ENCODE measurements at regions not wholly inside any gene's neighbourhood (a gene's known extent, or its start where the extent isn't known, plus 50 kb on each side); places are given as distances from the start of the nearest gene placed in this dataset.

GRCh38 chr10:27392606-27393005, 111.5 kb upstream of the RAB18 start:
- no peak overlapping the region for H3K4me2 ChIP-seq (ENCODE audit: low read length, poor library complexity, severe bottlenecking)
- H2AK5ac ChIP-seq (ENCODE audit: low read length, severe bottlenecking) = no peak overlapping the region
- no CpG with 5 or more reads among the region's 2 CpGs for WGBS
- no peaks in the 10 kb centered on the region for H3K79me1 ChIP-seq (replicated peaks; ENCODE audit: low read length, poor library complexity, severe bottlenecking)
- no peak overlapping the region for H3K18ac ChIP-seq (ENCODE audit: low read depth in 1 of 2, low read length in 2 of 2)
- no peak overlapping the region for H2BK120ac ChIP-seq (ENCODE audit: low read depth, low read length)
- H4K91ac ChIP-seq (ENCODE audit: low read length) = no peak overlapping the region
- no peak overlapping the region for H2AFZ ChIP-seq (ENCODE audit: low read depth, low read length)
- H3K36me3 ChIP-seq (ENCODE audit: control insufficient read depth in 1 of 2, insufficient read depth in 2 of 2, low read depth in 1 of 2, low read length in 2 of 2) = no peaks in the 10 kb centered on the region
- H2BK12ac ChIP-seq (ENCODE audit: low read length in 2 of 2) = no peak overlapping the region
- H3K9ac ChIP-seq (ENCODE audit: low read length) = no peak overlapping the region
- no peaks in the 10 kb centered on the region for H3K9me3 ChIP-seq (ENCODE audit: control insufficient read depth, low read length)
- H3K4me3 ChIP-seq (ENCODE audit: insufficient read depth in 1 of 2, low read depth in 1 of 2, low read length in 2 of 2) = no peak overlapping the region
- no peak overlapping the region for H4K8ac ChIP-seq (ENCODE audit: low read length)
- H3K23ac ChIP-seq (ENCODE audit: low read length in 2 of 2) = no peak overlapping the region
- no peak for DNase-seq
- no peak overlapping the region for H3K27ac ChIP-seq (ENCODE audit: low read length, poor library complexity, severe bottlenecking)
- no peak overlapping the region for H2BK15ac ChIP-seq (ENCODE audit: low read depth, poor library complexity, severe bottlenecking)
- no peaks in the 10 kb centered on the region for H3K4me1 ChIP-seq (ENCODE audit: control insufficient read depth, insufficient read depth, low read depth, low read length)
- peaks cover 0 to 7% of the 10 kb centered on the region in 2 experiments for H3K27me3 ChIP-seq (ENCODE audit: control insufficient read depth in 1 of 2, insufficient read depth in 1 of 2, low read length in 2 of 2)
- no peak overlapping the region for H3K4ac ChIP-seq (ENCODE audit: low read depth in 1 of 2, low read length in 2 of 2)
- no peak overlapping the region for H2BK5ac ChIP-seq (ENCODE audit: low read depth, low read length, poor library complexity, severe bottlenecking)
- no peak overlapping the region for H3K14ac ChIP-seq (ENCODE audit: low read length in 2 of 2)

- H2AFZ ChIP-seq (ENCODE audit: low read depth, low read length) = no peak overlapping the region
- H2BK12ac ChIP-seq (ENCODE audit: low read length in 2 of 2) = no peak overlapping the region
- H3K79me1 ChIP-seq (replicated peaks; ENCODE audit: low read length, poor library complexity, severe bottlenecking) = no peaks in the 10 kb centered on the region
- H3K4me3 ChIP-seq (ENCODE audit: insufficient read depth in 1 of 2, low read depth in 1 of 2, low read length in 2 of 2) = no peak overlapping the region
- H2AK5ac ChIP-seq (ENCODE audit: low read length, severe bottlenecking) = no peak overlapping the region
- no peaks in the 10 kb centered on the region for H3K36me3 ChIP-seq (ENCODE audit: control insufficient read depth in 1 of 2, insufficient read depth in 2 of 2, low read depth in 1 of 2, low read length in 2 of 2)
- no peak overlapping the region for H3K4me2 ChIP-seq (ENCODE audit: low read length, poor library complexity, severe bottlenecking)
- H3K23ac ChIP-seq (ENCODE audit: low read length in 2 of 2) = no peak overlapping the region
- no peak overlapping the region for H2BK15ac ChIP-seq (ENCODE audit: low read depth, poor library complexity, severe bottlenecking)
- H3K18ac ChIP-seq (ENCODE audit: low read depth in 1 of 2, low read length in 2 of 2) = no peak overlapping the region
- no peak overlapping the region for H2BK5ac ChIP-seq (ENCODE audit: low read depth, low read length, poor library complexity, severe bottlenecking)
- H3K9ac ChIP-seq (ENCODE audit: low read length) = no peak overlapping the region
- WGBS = 88% methylated on average over 2 of the region's 2 CpGs
- no peak overlapping the region for H3K14ac ChIP-seq (ENCODE audit: low read length in 2 of 2)
- DNase-seq = no peak
- no peak overlapping the region for H4K8ac ChIP-seq (ENCODE audit: low read length)
- no peak overlapping the region for H4K91ac ChIP-seq (ENCODE audit: low read length)
- H2BK120ac ChIP-seq (ENCODE audit: low read depth, low read length) = no peak overlapping the region
- H3K4me1 ChIP-seq (ENCODE audit: control insufficient read depth, insufficient read depth, low read depth, low read length) = no peaks in the 10 kb centered on the region
- H3K27ac ChIP-seq (ENCODE audit: low read length, poor library complexity, severe bottlenecking) = no peak overlapping the region
- H3K4ac ChIP-seq (ENCODE audit: low read depth in 1 of 2, low read length in 2 of 2) = no peak overlapping the region
- H3K9me3 ChIP-seq (ENCODE audit: control insufficient read depth, low read length) = no peaks in the 10 kb centered on the region
- peaks cover 0 to 7% of the 10 kb centered on the region in 2 experiments for H3K27me3 ChIP-seq (ENCODE audit: control insufficient read depth in 1 of 2, insufficient read depth in 1 of 2, low read length in 2 of 2)
Observed at GRCh38 chr10:27391916-27392315, 112.2 kb upstream of the RAB18 start.

GRCh38 chr10:27391325-27391724, 112.8 kb upstream of the RAB18 start:
- H3K36me3 ChIP-seq (ENCODE audit: control insufficient read depth in 1 of 2, insufficient read depth in 2 of 2, low read depth in 1 of 2, low read length in 2 of 2) = no peaks in the 10 kb centered on the region
- peak overlapping the region in 1 of 2 experiments; percentile 17 for H3K4me3 ChIP-seq (ENCODE audit: insufficient read depth in 1 of 2, low read depth in 1 of 2, low read length in 2 of 2)
- H2BK120ac ChIP-seq (ENCODE audit: low read depth, low read length) = no peak overlapping the region
- 90% methylated on average over 1 of the region's 1 CpG for WGBS
- H4K8ac ChIP-seq (ENCODE audit: low read length) = no peak overlapping the region
- no peak overlapping the region for H3K4ac ChIP-seq (ENCODE audit: low read depth in 1 of 2, low read length in 2 of 2)
- no peak overlapping the region for H3K23ac ChIP-seq (ENCODE audit: low read length in 2 of 2)
- no peak overlapping the region for H2AK5ac ChIP-seq (ENCODE audit: low read length, severe bottlenecking)
- H3K4me2 ChIP-seq (ENCODE audit: low read length, poor library complexity, severe bottlenecking) = no peak overlapping the region
- H3K79me1 ChIP-seq (replicated peaks; ENCODE audit: low read length, poor library complexity, severe bottlenecking) = no peaks in the 10 kb centered on the region
- H2BK15ac ChIP-seq (ENCODE audit: low read depth, poor library complexity, severe bottlenecking) = no peak overlapping the region
- no peak overlapping the region for H3K9ac ChIP-seq (ENCODE audit: low read length)
- H3K27me3 ChIP-seq (ENCODE audit: control insufficient read depth in 1 of 2, insufficient read depth in 1 of 2, low read length in 2 of 2) = peaks cover 0 to 7% of the 10 kb centered on the region in 2 experiments
- H3K27ac ChIP-seq (ENCODE audit: low read length, poor library complexity, severe bottlenecking) = no peak overlapping the region
- no peaks in the 10 kb centered on the region for H3K9me3 ChIP-seq (ENCODE audit: control insufficient read depth, low read length)
- no peak overlapping the region for H3K14ac ChIP-seq (ENCODE audit: low read length in 2 of 2)
- no peak for DNase-seq
- no peaks in the 10 kb centered on the region for H3K4me1 ChIP-seq (ENCODE audit: control insufficient read depth, insufficient read depth, low read depth, low read length)
- no peak overlapping the region for H3K18ac ChIP-seq (ENCODE audit: low read depth in 1 of 2, low read length in 2 of 2)
- H2BK5ac ChIP-seq (ENCODE audit: low read depth, low read length, poor library complexity, severe bottlenecking) = no peak overlapping the region
- no peak overlapping the region for H2AFZ ChIP-seq (ENCODE audit: low read depth, low read length)
- H4K91ac ChIP-seq (ENCODE audit: low read length) = no peak overlapping the region
- no peak overlapping the region for H2BK12ac ChIP-seq (ENCODE audit: low read length in 2 of 2)

DNA sequence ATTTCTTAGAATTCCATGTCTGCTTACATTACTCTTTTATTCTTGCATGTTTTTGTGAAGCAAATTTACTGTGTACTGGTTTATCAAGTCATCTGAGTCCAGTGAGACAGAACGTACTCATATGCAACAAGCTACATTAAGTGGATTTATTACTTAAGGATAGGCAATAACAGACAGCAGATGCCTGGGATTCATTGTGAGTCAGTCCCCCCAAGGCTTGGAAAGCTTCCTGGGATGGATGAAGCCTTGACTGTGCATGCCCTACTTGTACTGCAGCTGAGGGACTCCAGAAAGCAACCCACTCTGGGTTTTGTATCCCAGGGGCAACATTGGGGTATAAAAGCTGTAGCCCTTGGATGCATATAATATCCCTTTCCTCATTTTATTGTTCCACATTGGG, 113.4 kb upstream of the RAB18 start:
- Histone ChIP-seq H2AK5ac (ENCODE audit: low read length, severe bottlenecking) (no peak overlapping the region), H3K23ac (ENCODE audit: low read length in 2 of 2) (no peak overlapping the region), H4K8ac (ENCODE audit: low read length) (no peak overlapping the region), H3K27ac (ENCODE audit: low read length, poor library complexity, severe bottlenecking) (no peak overlapping the region), H4K91ac (ENCODE audit: low read length) (no peak overlapping the region), H3K4me2 (ENCODE audit: low read length, poor library complexity, severe bottlenecking) (no peak overlapping the region), H3K4ac (ENCODE audit: low read depth in 1 of 2, low read length in 2 of 2) (no peak overlapping the region), H2BK15ac (ENCODE audit: low read depth, poor library complexity, severe bottlenecking) (no peak overlapping the region), H3K18ac (ENCODE audit: low read depth in 1 of 2, low read length in 2 of 2) (no peak overlapping the region), H3K14ac (ENCODE audit: low read length in 2 of 2) (no peak overlapping the region), H2BK120ac (ENCODE audit: low read depth, low read length) (no peak overlapping the region), H2BK5ac (ENCODE audit: low read depth, low read length, poor library complexity, severe bottlenecking) (no peak overlapping the region), H3K79me1 (replicated peaks; ENCODE audit: low read length, poor library complexity, severe bottlenecking) (no peaks in the 10 kb centered on the region), H2BK12ac (ENCODE audit: low read length in 2 of 2) (no peak overlapping the region), H2AFZ (ENCODE audit: low read depth, low read length) (no peak overlapping the region), H3K9me3 (ENCODE audit: control insufficient read depth, low read length) (no peaks in the 10 kb centered on the region), H3K9ac (ENCODE audit: low read length) (peak overlapping the region; percentile 19), H3K27me3 (ENCODE audit: control insufficient read depth in 1 of 2, insufficient read depth in 1 of 2, low read length in 2 of 2) (peaks cover 0 to 7% of the 10 kb centered on the region in 2 experiments), H3K36me3 (ENCODE audit: control insufficient read depth in 1 of 2, insufficient read depth in 2 of 2, low read depth in 1 of 2, low read length in 2 of 2) (no peaks in the 10 kb centered on the region), H3K4me3 (ENCODE audit: insufficient read depth in 1 of 2, low read depth in 1 of 2, low read length in 2 of 2) (peak overlapping the region in 1 of 2 experiments; percentile 17), H3K4me1 (ENCODE audit: control insufficient read depth, insufficient read depth, low read depth, low read length) (no peaks in the 10 kb centered on the region)
- WGBS = 20% methylated on average over 1 of the region's 1 CpG
- peak; percentile 31 for DNase-seq

Data from mesenchymal stem cell (in vitro differentiated cells and primary cell).